HFFc6 (cell line): ENCODE measurements at regions not wholly inside any gene's neighbourhood (a gene's known extent, or its start where the extent isn't known, plus 50 kb on each side); places are given as distances from the start of the nearest gene placed in this dataset.

Experiments used
- DNase-seq: peaks from one replicate; pipeline ENCODE4 v3.0.0-alpha.2; 2018
- H3K27ac Mint-ChIP-seq: 2 replicates; pipeline ENCODE4 v1.8.0; 2020; ENCODE audit warnings: mild to moderate bottlenecking, mixed read lengths
- H3K27me3 Mint-ChIP-seq: 2 replicates; pipeline ENCODE4 v1.8.0; 2021; ENCODE audit warnings: mild to moderate bottlenecking, moderate library complexity, mixed read lengths; ENCODE audit not compliant: insufficient read depth
- H3K36me3 Mint-ChIP-seq: 2 replicates; pipeline ENCODE4 v1.8.0; 2021; ENCODE audit warnings: low read depth, mixed read lengths
- H3K4me1 Mint-ChIP-seq: 2 replicates; pipeline ENCODE4 v1.8.0; 2020; ENCODE audit warnings: low read depth, mixed read lengths
- H3K4me3 Mint-ChIP-seq: 2 replicates; pipeline ENCODE4 v1.8.0; 2020; ENCODE audit warnings: mild to moderate bottlenecking, moderate library complexity, mixed read lengths
- H3K9me3 Mint-ChIP-seq: 2 replicates; pipeline ENCODE4 v1.8.0; 2020; ENCODE audit warnings: mild to moderate bottlenecking, mixed read lengths
- CTCF ChIP-seq: fragments of 200-600 bp; sonication (generic); IDR thresholded peaks from 2 replicates; pipeline ENCODE4 v1.5.0; 2021; ENCODE audit warnings: antibody characterized with exemption, mild to moderate bottlenecking

GRCh38 chr10:123502983-123503382 lies 163.2 kb upstream of the GPR26 start:
- no peak for TF ChIP-seq CTCF
- Mint-ChIP-seq H3K36me3 (peaks cover 10% of the 10 kb centered on the region; the same call in 1 of the 2 replicates), H3K27me3 (peaks cover 5% of the 10 kb centered on the region), H3K9me3 (peaks cover 45% of the 10 kb centered on the region), H3K27ac (no peak overlapping the region), H3K4me1 (no peaks in the 10 kb centered on the region), H3K4me3 (no peak overlapping the region)
- DNase-seq: no peak

GRCh38 chr10:123506455-123506854 lies 159.7 kb upstream of the GPR26 start:
- H3K27ac Mint-ChIP-seq: no peak overlapping the region
- no peaks in the 10 kb centered on the region for H3K4me1 Mint-ChIP-seq
- no peak overlapping the region for H3K4me3 Mint-ChIP-seq
- peaks cover 6% of the 10 kb centered on the region; the same call in 1 of the 2 replicates for H3K36me3 Mint-ChIP-seq
- DNase-seq: no peak
- peaks cover 5% of the 10 kb centered on the region for H3K27me3 Mint-ChIP-seq
- peaks cover 54% of the 10 kb centered on the region for H3K9me3 Mint-ChIP-seq
- TF ChIP-seq CTCF: no peak

- no peak for DNase-seq
- TF ChIP-seq CTCF: no peak
- no peak overlapping the region for H3K27ac Mint-ChIP-seq
- H3K4me1 Mint-ChIP-seq: no peaks in the 10 kb centered on the region
- no peaks in the 10 kb centered on the region for H3K36me3 Mint-ChIP-seq
- H3K9me3 Mint-ChIP-seq: peaks cover 53% of the 10 kb centered on the region
- H3K4me3 Mint-ChIP-seq: no peak overlapping the region
- peaks cover 2% of the 10 kb centered on the region; the same call in 1 of the 2 replicates for H3K27me3 Mint-ChIP-seq
Observed at GRCh38 chr10:123507298-123507697, 158.9 kb upstream of the GPR26 start.

GRCh38 chr10:123509338-123509737 lies 156.8 kb upstream of the GPR26 start:
- Mint-ChIP-seq H3K4me1 (no peaks in the 10 kb centered on the region), H3K36me3 (no peaks in the 10 kb centered on the region), H3K4me3 (no peak overlapping the region), H3K27me3 (peaks cover 2% of the 10 kb centered on the region; the same call in 1 of the 2 replicates), H3K9me3 (peaks cover 52% of the 10 kb centered on the region), H3K27ac (no peak overlapping the region)
- no peak for DNase-seq
- TF ChIP-seq CTCF: no peak

GRCh38 chr10:123512901-123513775 lies 153.0 kb upstream of the GPR26 start:
- Mint-ChIP-seq H3K9me3 (peaks cover 42% of the 10 kb centered on the region), H3K4me1 (no peaks in the 10 kb centered on the region), H3K27ac (no peak overlapping the region), H3K27me3 (peaks cover 2% of the 10 kb centered on the region; the same call in 1 of the 2 replicates), H3K36me3 (peaks cover 5% of the 10 kb centered on the region), H3K4me3 (no peak overlapping the region)
- no peak for TF ChIP-seq CTCF
- no peak for DNase-seq
